ENCODE measurements at regions not wholly inside any gene's neighbourhood (a gene's known extent, or its start where the extent isn't known, plus 50 kb on each side); places are given as distances from the start of the nearest gene placed in this dataset.
"Not testable (repeated sequence)": the region's sequence is repeated elsewhere in the genome, so short reads cannot be mapped to it uniquely, and the experiment has no call there.

DNA sequence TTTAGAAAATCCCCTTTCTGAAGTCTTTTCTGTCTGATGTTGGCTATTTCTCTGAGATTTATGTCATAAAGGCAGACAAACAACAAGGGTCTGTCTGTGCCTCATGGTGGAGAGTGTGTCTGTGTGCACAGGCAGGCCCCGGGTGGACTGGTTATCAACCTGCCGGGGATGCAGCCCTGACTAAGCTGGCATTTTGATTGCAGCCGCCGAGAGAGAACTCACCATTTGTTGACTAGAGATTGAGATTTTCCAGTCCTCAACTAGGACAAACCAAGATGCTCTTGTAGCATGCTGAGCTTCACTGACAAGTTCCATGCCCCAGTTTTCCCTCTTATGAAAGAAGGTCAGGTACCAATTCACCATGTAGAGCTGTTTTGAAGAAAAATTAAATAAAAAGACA is 363.6 kb upstream of the CNR1 start:
- Histone ChIP-seq H3K9ac (ENCODE audit: low read depth, low read length) (no peak overlapping the region), H3K4me1 (ENCODE audit: control insufficient read depth, insufficient read depth, low read length) (no peaks in the 10 kb centered on the region), H3K27me3 (ENCODE audit: control insufficient read depth, insufficient read depth, low read length) (no peaks in the 10 kb centered on the region), H3K4me3 (ENCODE audit: low read depth, low read length) (no peak overlapping the region), H3K36me3 (ENCODE audit: control insufficient read depth, insufficient read depth, low read length) (no peaks in the 10 kb centered on the region), H3K9me3 (ENCODE audit: control insufficient read depth, insufficient read depth, low read length) (peaks cover 2% of the 10 kb centered on the region)

DNA sequence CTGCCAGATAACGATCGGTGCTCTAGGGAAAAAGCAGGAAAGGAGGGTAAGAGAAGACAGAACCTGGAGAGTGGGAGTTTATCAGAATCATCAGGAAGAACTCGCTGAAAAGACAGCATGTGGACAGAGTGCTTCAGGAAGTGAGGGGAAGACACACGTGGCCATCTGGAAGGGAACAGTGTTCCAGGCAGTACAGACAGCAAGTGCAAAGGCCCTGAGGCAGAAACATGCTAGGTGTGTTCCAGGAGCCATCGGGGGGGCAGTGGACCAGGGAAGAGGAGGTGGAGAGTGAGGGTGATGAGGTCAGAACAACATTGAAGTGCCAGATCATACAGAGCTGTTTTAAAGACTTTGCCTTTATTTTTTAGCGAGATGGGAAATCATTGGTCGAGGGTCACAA is 354.3 kb upstream of the CNR1 start:
- Histone ChIP-seq H3K4me3 (ENCODE audit: low read depth, low read length) (no peak overlapping the region), H3K4me1 (ENCODE audit: control insufficient read depth, insufficient read depth, low read length) (no peaks in the 10 kb centered on the region), H3K9me3 (ENCODE audit: control insufficient read depth, insufficient read depth, low read length) (no peaks in the 10 kb centered on the region), H3K36me3 (ENCODE audit: control insufficient read depth, insufficient read depth, low read length) (no peaks in the 10 kb centered on the region), H3K27me3 (ENCODE audit: control insufficient read depth, insufficient read depth, low read length) (no peaks in the 10 kb centered on the region), H3K9ac (ENCODE audit: low read depth, low read length) (no peak overlapping the region)

- Histone ChIP-seq H3K4me3 (ENCODE audit: low read depth, low read length) (no peak overlapping the region), H3K36me3 (ENCODE audit: control insufficient read depth, insufficient read depth, low read length) (no peaks in the 10 kb centered on the region), H3K9me3 (ENCODE audit: control insufficient read depth, insufficient read depth, low read length) (no peaks in the 10 kb centered on the region), H3K4me1 (ENCODE audit: control insufficient read depth, insufficient read depth, low read length) (no peaks in the 10 kb centered on the region), H3K27me3 (ENCODE audit: control insufficient read depth, insufficient read depth, low read length) (no peaks in the 10 kb centered on the region), H3K9ac (ENCODE audit: low read depth, low read length) (no peak overlapping the region)
Observed at GRCh38 chr6:88520017-88520338, 353.8 kb upstream of the CNR1 start.

DNA sequence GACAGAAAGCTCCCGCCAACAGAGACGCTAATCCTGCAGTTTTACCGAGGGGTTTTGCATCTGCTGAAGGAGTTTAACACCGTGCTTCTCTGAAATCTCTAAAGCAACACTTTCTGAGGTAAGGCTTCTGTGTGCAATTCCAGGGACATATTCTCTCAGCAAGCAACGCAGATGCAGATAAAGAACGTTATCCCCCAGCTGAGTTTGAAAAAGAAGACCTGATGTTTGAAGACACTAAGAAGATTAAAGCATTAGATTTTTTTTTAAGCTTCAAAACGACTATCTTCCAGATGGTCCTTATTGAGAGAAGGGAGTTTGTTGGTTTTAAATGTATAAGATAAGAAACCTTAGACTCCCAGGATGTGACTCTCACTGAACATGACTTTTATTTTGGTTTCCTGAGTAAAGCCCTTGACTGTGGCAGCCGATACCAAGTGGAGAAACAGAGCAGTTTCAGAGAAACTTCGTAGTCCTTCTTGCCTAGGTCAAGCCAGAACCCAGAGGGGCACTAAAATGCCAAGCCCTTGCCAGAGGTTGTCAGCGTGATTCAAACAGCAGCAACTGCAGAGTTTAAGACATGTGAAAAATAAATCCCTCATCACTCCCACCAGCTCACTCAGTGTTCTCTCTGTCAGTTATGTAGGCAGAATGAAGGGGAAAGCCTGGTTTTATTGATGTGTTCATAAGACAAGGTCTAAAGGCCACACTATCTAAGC is 353.3 kb upstream of the CNR1 start:
- H3K4me1 ChIP-seq (ENCODE audit: control insufficient read depth, insufficient read depth, low read length) = no peaks in the 10 kb centered on the region
- no peaks in the 10 kb centered on the region for H3K36me3 ChIP-seq (ENCODE audit: control insufficient read depth, insufficient read depth, low read length)
- no peak overlapping the region for H3K4me3 ChIP-seq (ENCODE audit: low read depth, low read length)
- no peak overlapping the region for H3K9ac ChIP-seq (ENCODE audit: low read depth, low read length)
- no peaks in the 10 kb centered on the region for H3K9me3 ChIP-seq (ENCODE audit: control insufficient read depth, insufficient read depth, low read length)
- no peaks in the 10 kb centered on the region for H3K27me3 ChIP-seq (ENCODE audit: control insufficient read depth, insufficient read depth, low read length)

GRCh38 chr6:88517737-88518136 is 351.6 kb upstream of the CNR1 start:
- Histone ChIP-seq H3K27me3 (ENCODE audit: control insufficient read depth, insufficient read depth, low read length) (no peaks in the 10 kb centered on the region), H3K4me1 (ENCODE audit: control insufficient read depth, insufficient read depth, low read length) (no peaks in the 10 kb centered on the region), H3K9ac (ENCODE audit: low read depth, low read length) (no peak overlapping the region), H3K36me3 (ENCODE audit: control insufficient read depth, insufficient read depth, low read length) (no peaks in the 10 kb centered on the region), H3K9me3 (ENCODE audit: control insufficient read depth, insufficient read depth, low read length) (no peaks in the 10 kb centered on the region), H3K4me3 (ENCODE audit: low read depth, low read length) (no peak overlapping the region)

DNA sequence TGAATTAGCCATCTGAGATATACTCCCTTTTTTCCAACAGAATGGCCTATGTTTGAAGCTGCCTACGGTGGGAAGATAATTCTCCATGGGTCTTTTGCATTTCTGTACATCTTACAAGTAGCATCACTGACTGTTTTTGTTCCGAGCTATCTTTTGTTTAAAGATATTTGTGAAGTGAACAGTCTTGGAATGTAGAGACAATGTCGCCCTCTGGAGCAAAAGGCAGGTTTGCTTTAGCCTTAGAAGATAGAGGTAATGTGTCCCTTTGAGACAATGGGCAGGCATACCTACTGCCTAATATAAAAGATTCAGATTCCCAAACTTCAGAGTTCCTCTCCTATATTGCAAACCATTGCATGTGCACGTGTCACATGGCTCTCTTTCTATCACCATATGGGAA is 347.8 kb upstream of the CNR1 start:
- H3K9ac ChIP-seq (ENCODE audit: low read depth, low read length) = no peak overlapping the region

GRCh38 chr6:88513471-88513870 is 347.3 kb upstream of the CNR1 start:
- H3K27me3 ChIP-seq (ENCODE audit: control insufficient read depth, insufficient read depth, low read length) = no peaks in the 10 kb centered on the region
- no peak overlapping the region for H3K4me3 ChIP-seq (ENCODE audit: low read depth, low read length)
- H3K9ac ChIP-seq (ENCODE audit: low read depth, low read length) = no peak overlapping the region
- no peaks in the 10 kb centered on the region for H3K4me1 ChIP-seq (ENCODE audit: control insufficient read depth, insufficient read depth, low read length)
- no peaks in the 10 kb centered on the region for H3K9me3 ChIP-seq (ENCODE audit: control insufficient read depth, insufficient read depth, low read length)
- H3K36me3 ChIP-seq (ENCODE audit: control insufficient read depth, insufficient read depth, low read length) = no peaks in the 10 kb centered on the region

More for the DNA sequence above, 347.8 kb upstream of the CNR1 start:
- H3K4me3 ChIP-seq (ENCODE audit: low read depth, low read length) = no peak overlapping the region
- no peaks in the 10 kb centered on the region for H3K36me3 ChIP-seq (ENCODE audit: control insufficient read depth, insufficient read depth, low read length)
- no peaks in the 10 kb centered on the region for H3K9me3 ChIP-seq (ENCODE audit: control insufficient read depth, insufficient read depth, low read length)
- no peaks in the 10 kb centered on the region for H3K4me1 ChIP-seq (ENCODE audit: control insufficient read depth, insufficient read depth, low read length)
- H3K27me3 ChIP-seq (ENCODE audit: control insufficient read depth, insufficient read depth, low read length) = no peaks in the 10 kb centered on the region

GRCh38 chr6:88512951-88513350 is 346.8 kb upstream of the CNR1 start:
- Histone ChIP-seq H3K36me3 (ENCODE audit: control insufficient read depth, insufficient read depth, low read length) (no peaks in the 10 kb centered on the region), H3K27me3 (ENCODE audit: control insufficient read depth, insufficient read depth, low read length) (no peaks in the 10 kb centered on the region), H3K4me3 (ENCODE audit: low read depth, low read length) (no peak overlapping the region), H3K4me1 (ENCODE audit: control insufficient read depth, insufficient read depth, low read length) (no peaks in the 10 kb centered on the region), H3K9ac (ENCODE audit: low read depth, low read length) (no peak overlapping the region), H3K9me3 (ENCODE audit: control insufficient read depth, insufficient read depth, low read length) (no peaks in the 10 kb centered on the region)

DNA sequence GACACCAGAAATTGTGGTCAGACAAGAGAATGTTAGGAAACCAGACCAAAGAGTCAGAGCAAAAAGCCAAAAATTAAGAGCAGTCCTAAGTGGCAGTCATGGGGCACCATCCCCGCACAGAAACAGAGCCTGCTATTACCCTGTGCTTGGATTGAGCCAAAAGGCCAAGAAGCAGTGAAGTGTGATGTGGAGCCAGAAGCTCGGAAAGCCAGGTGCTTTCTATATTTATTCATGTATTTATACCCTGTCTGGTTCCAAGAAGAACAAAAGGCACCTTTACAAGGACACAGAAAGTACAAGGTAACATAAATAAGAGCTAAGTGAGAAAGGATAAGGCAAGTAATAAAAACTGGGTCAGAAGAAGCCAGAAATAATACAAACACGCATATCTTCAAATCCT is 336.2 kb upstream of the CNR1 start:
- Histone ChIP-seq H3K9me3 (ENCODE audit: control insufficient read depth, insufficient read depth, low read length) (no peaks in the 10 kb centered on the region), H3K27me3 (ENCODE audit: control insufficient read depth, insufficient read depth, low read length) (no peaks in the 10 kb centered on the region), H3K4me1 (ENCODE audit: control insufficient read depth, insufficient read depth, low read length) (no peaks in the 10 kb centered on the region), H3K9ac (ENCODE audit: low read depth, low read length) (no peak overlapping the region), H3K4me3 (ENCODE audit: low read depth, low read length) (no peak overlapping the region), H3K36me3 (ENCODE audit: control insufficient read depth, insufficient read depth, low read length) (no peaks in the 10 kb centered on the region)

GRCh38 chr6:88499845-88500699 is 333.9 kb upstream of the CNR1 start:
- no peaks in the 10 kb centered on the region for H3K27me3 ChIP-seq (ENCODE audit: control insufficient read depth, insufficient read depth, low read length)

GRCh38 chr6:88499436-88499835 is 333.3 kb upstream of the CNR1 start:
- H3K36me3 ChIP-seq (ENCODE audit: control insufficient read depth, insufficient read depth, low read length) = no peaks in the 10 kb centered on the region
- H3K27me3 ChIP-seq (ENCODE audit: control insufficient read depth, insufficient read depth, low read length) = no peaks in the 10 kb centered on the region
- no peaks in the 10 kb centered on the region for H3K9me3 ChIP-seq (ENCODE audit: control insufficient read depth, insufficient read depth, low read length)
- no peak overlapping the region for H3K9ac ChIP-seq (ENCODE audit: low read depth, low read length)
- no peaks in the 10 kb centered on the region for H3K4me1 ChIP-seq (ENCODE audit: control insufficient read depth, insufficient read depth, low read length)
- H3K4me3 ChIP-seq (ENCODE audit: low read depth, low read length) = no peak overlapping the region

More at GRCh38 chr6:88499845-88500699, 333.9 kb upstream of the CNR1 start:
- Histone ChIP-seq H3K9ac (ENCODE audit: low read depth, low read length) (no peak overlapping the region), H3K9me3 (ENCODE audit: control insufficient read depth, insufficient read depth, low read length) (no peaks in the 10 kb centered on the region), H3K4me1 (ENCODE audit: control insufficient read depth, insufficient read depth, low read length) (no peaks in the 10 kb centered on the region), H3K4me3 (ENCODE audit: low read depth, low read length) (no peak overlapping the region), H3K36me3 (ENCODE audit: control insufficient read depth, insufficient read depth, low read length) (no peaks in the 10 kb centered on the region)

DNA sequence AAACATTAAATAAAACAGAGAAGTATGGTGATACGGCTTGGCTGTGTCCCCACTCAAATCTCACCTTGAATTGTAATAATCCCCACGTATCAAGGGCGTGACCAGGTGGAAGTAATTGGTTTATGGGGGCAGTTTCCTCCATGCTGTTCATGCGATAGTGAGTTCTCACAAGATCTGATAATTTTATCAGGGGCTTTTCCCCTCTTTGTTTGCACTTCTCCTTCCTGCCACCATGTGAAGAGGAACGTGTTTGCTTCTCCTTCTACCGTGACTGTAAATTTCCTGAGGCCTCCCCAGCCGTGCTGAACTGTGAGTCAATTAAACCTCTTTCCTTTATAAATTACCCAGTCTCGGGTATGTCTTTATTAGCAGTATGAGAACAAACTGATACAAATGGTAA is 331.3 kb upstream of the CNR1 start:
- H3K4me3 ChIP-seq (ENCODE audit: low read depth, low read length); H3K4me1 ChIP-seq (ENCODE audit: control insufficient read depth, insufficient read depth, low read length); H3K36me3 ChIP-seq (ENCODE audit: control insufficient read depth, insufficient read depth, low read length); H3K9me3 ChIP-seq (ENCODE audit: control insufficient read depth, insufficient read depth, low read length); H3K27me3 ChIP-seq (ENCODE audit: control insufficient read depth, insufficient read depth, low read length); H3K9ac ChIP-seq (ENCODE audit: low read depth, low read length): not testable (repeated sequence)

All from iPS-15b (cell line).